Ovary (tissue), 3 donors: ENCODE measurements at regions not wholly inside any gene's neighbourhood (a gene's known extent, or its start where the extent isn't known, plus 50 kb on each side); places are given as distances from the start of the nearest gene placed in this dataset.

Source experiments
- EP300 ChIP-seq: sonication (generic); formaldehyde crosslinking; IDR thresholded peaks from one replicate; pipeline ENCODE4 v1.6.1; 2017; ENCODE audit warnings: antibody characterized with exemption
- POLR2A ChIP-seq: fragments of 450-650 bp; IDR thresholded peaks from one replicate; pipeline ENCODE4 v1.6.1; 2017; ENCODE audit warnings: antibody characterized with exemption, mild to moderate bottlenecking, moderate library complexity
- TF ChIP-seq, protein P1 (sequence below), 3 donors: fragments of 450-650 bp in 2 of 3; fragments of 200-600 bp in 1 of 3; IDR thresholded peaks; one replicate each; pipeline versions ENCODE4 v1.5.1 to v1.8.0; 2016 to 2022; ENCODE audit warnings: antibody characterized with exemption in 3 of 3, mild to moderate bottlenecking in 1 of 3
- donor health status: DM: no; HTN: no; CAD: no.

DNA sequence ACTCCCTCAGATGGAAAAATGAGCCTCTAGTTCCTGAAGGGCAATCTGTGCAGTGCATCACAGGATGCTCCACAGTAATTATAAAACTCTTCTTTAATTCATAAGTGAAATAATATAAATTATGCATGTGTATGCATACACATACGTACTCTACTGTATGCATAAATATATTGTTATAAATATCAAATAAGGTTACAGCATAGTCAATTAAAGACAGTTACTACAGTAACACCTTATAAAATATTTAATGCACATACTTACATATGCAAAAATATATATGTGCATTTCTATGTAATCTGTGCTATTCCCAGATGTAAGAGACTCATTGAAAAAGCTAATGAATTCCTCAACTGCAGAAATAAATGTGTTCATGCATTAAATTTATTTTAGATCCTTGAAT lies 1515.1 kb downstream of the CDH11 start:
- TF ChIP-seq, protein P1, sequence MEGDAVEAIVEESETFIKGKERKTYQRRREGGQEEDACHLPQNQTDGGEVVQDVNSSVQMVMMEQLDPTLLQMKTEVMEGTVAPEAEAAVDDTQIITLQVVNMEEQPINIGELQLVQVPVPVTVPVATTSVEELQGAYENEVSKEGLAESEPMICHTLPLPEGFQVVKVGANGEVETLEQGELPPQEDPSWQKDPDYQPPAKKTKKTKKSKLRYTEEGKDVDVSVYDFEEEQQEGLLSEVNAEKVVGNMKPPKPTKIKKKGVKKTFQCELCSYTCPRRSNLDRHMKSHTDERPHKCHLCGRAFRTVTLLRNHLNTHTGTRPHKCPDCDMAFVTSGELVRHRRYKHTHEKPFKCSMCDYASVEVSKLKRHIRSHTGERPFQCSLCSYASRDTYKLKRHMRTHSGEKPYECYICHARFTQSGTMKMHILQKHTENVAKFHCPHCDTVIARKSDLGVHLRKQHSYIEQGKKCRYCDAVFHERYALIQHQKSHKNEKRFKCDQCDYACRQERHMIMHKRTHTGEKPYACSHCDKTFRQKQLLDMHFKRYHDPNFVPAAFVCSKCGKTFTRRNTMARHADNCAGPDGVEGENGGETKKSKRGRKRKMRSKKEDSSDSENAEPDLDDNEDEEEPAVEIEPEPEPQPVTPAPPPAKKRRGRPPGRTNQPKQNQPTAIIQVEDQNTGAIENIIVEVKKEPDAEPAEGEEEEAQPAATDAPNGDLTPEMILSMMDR (IDR thresholded peaks at IDR 0.05) = no peak
- TF ChIP-seq EP300 (no peak), POLR2A (no peak)
